Right lobe of liver (tissue), 6 donors: ENCODE measurements at regions not wholly inside any gene's neighbourhood (a gene's known extent, or its start where the extent isn't known, plus 50 kb on each side); places are given as distances from the start of the nearest gene placed in this dataset.

Source experiments
- ATAC-seq, 4 donors: fragments of 200-7000 bp; cut with Tn5 transposase; one replicate each; pipeline ENCODE4 v1.9.1; 2020; ENCODE audit warnings: mild to moderate bottlenecking in 4 of 4, moderate library complexity in 4 of 4
- DNase-seq, 3 donors: peaks; one replicate each; pipeline ENCODE4 v3.0.0-alpha.2; 2020
- H3K27ac ChIP-seq, 3 donors: fragments of 200-600 bp; one replicate each; pipeline ENCODE4 v1.8.0; 2022
- H3K27me3 ChIP-seq, 2 donors: fragments of 200-600 bp; one replicate each; pipeline ENCODE4 v1.8.0; 2022
- H3K36me3 ChIP-seq, 4 donors: fragments of 200-600 bp; sonication (generic) in 1 of 4; one replicate each; pipeline versions ENCODE4 v1.5.1 to v1.8.0; 2017 to 2022; ENCODE audit warnings: control low read depth in 1 of 4
- H3K4me1 ChIP-seq, 4 donors: fragments of 200-600 bp; sonication (generic) in 1 of 4; one replicate each; pipeline versions ENCODE4 v1.5.1 to v1.8.0; 2017 to 2022; ENCODE audit warnings: control low read depth in 1 of 4
- H3K4me3 ChIP-seq, 3 donors: fragments of 200-600 bp; one replicate each; pipeline ENCODE4 v1.8.0; 2022
- H3K9me3 ChIP-seq, 4 donors: fragments of 200-600 bp; sonication (generic) in 1 of 4; one replicate each; pipeline versions ENCODE4 v1.5.1 to v1.8.0; 2017 to 2022; ENCODE audit warnings: control low read depth in 1 of 4
- CTCF ChIP-seq, 4 donors: fragments of 200-600 bp in 3 of 4; fragments of 450-650 bp in 1 of 4; IDR thresholded peaks; one replicate each; pipeline versions ENCODE4 v1.5.1 to v1.8.0; 2016 to 2022; ENCODE audit warnings: antibody characterized with exemption in 4 of 4, mild to moderate bottlenecking in 2 of 4
- POLR2A ChIP-seq: fragments of 450-650 bp; IDR thresholded peaks from one replicate; pipeline ENCODE4 v1.6.1; 2017; ENCODE audit warnings: antibody characterized with exemption, mild to moderate bottlenecking
- WGBS: methylation state at CpG from one replicate; pipeline ENCODE4 v1.1.6; 2018; ENCODE audit warnings: low coverage, low lambda C conversion rate; ENCODE audit not compliant: insufficient coverage; ENCODE audit errors: missing lambda C conversion rate; 5-methylcytosine and 5-hydroxymethylcytosine counted together
- intact Hi-C, 2 donors: fragments of 100-400 bp; cut with DNase I; formaldehyde crosslinking; loops; one replicate each; pipeline versions ENCODE4 v1.11.2 to v1.14.1; 2022
- donor health status: DM: no; HTN: yes; CAD: no.
- donor health status: DM: no; HTN: no; CAD: no.
- donor health status: DM: no; HTN: no; CAD: no.
- donor health status: DM: no; HTN: yes; CAD: no.
- donor health status: DM: no; HTN: yes; CAD: no.

DNA sequence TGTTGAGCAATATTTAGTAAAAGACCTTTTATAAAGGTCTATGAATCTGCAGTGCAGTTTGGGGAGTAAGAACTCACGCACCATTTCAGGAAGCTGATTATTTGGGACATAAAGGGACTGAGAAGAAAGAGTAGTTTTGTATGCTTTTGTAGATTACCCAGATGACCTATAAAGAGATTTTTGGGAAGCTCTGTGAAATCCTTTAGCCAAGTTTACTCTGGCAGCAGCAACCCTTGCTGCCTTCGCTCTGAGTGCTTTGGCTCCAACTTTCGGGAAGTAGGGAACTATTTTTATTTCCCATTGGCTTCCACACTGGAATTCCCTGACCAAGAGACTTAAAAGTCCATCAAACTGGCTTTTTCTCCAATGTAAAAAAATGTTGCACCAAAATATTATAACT is 1110.1 kb upstream of the PHF14 start:
- ATAC-seq (peak; percentile 92 to 95 (median 94)), DNase-seq (peak; percentile 20 to 63 (median 55))
- TF ChIP-seq CTCF (IDR thresholded peaks at IDR 0.05), result no peak
- no peak for TF ChIP-seq POLR2A

DNA sequence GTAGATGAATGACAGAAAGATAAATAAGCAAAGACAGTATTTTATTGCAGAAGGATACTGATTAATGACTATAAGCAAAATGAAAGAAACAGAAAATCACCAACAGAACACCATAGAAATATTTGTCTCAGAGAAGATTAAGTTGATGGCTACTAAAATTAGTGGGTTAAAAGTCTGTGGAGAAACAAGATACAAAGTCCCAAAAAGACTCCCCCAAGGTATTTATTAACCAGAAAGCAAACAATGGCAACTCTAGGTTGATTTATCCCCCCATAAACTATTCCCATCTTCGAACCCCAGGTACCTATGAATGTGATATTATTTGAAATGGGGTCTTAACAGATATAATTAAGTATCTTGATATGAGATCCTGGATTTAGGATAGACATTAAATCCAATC is 1104.5 kb upstream of the PHF14 start:
- Histone ChIP-seq H3K36me3 (no peaks in the 10 kb centered on the region), H3K27ac (peak overlapping the region in 2 of 3 donors; percentile 69 to 73), H3K27me3 (no peaks in the 10 kb centered on the region), H3K4me1 (peaks cover 0 to 30% (median 11%) of the 10 kb centered on the region in 4 donors), H3K4me3 (no peak overlapping the region), H3K9me3 (no peaks in the 10 kb centered on the region)
- intact Hi-C loops, result no loop called here
- ATAC-seq (peak; percentile 64 to 80 (median 74)), DNase-seq (no peak)
- TF ChIP-seq POLR2A (no peak), CTCF (IDR thresholded peaks at IDR 0.05) (no peak)
- 8% methylated on average over 1 of the region's 1 CpG for WGBS

More for the DNA sequence above, 1110.1 kb upstream of the PHF14 start:
- H3K4me3 ChIP-seq, result peak overlapping the region in 1 of 3 donors; percentile 25
- WGBS, result 22% methylated on average over 3 of the region's 3 CpGs
- no peaks in the 10 kb centered on the region for H3K9me3 ChIP-seq
- intact Hi-C loops, result no loop called here
- peaks cover 0 to 21% (median 7%) of the 10 kb centered on the region in 4 donors for H3K4me1 ChIP-seq
- H3K27ac ChIP-seq, result peak overlapping the region in 2 of 3 donors; percentile 51 to 58
- no peaks in the 10 kb centered on the region for H3K27me3 ChIP-seq
- no peaks in the 10 kb centered on the region for H3K36me3 ChIP-seq

GRCh38 chr7:9869566-9869965 is 1104.1 kb upstream of the PHF14 start:
- no peak for DNase-seq
- no peak for TF ChIP-seq POLR2A
- intact Hi-C loops, result no loop called here
- Histone ChIP-seq H3K9me3 (no peaks in the 10 kb centered on the region), H3K4me3 (no peak overlapping the region), H3K4me1 (peaks cover 0 to 29% (median 9%) of the 10 kb centered on the region in 4 donors), H3K36me3 (no peaks in the 10 kb centered on the region), H3K27me3 (no peaks in the 10 kb centered on the region), H3K27ac (peak overlapping the region in 2 of 3 donors; percentile 69 to 73)
- WGBS, result 27% methylated on average over 2 of the region's 2 CpGs
- ATAC-seq, result peak; percentile 70 to 79 (median 74)

DNA sequence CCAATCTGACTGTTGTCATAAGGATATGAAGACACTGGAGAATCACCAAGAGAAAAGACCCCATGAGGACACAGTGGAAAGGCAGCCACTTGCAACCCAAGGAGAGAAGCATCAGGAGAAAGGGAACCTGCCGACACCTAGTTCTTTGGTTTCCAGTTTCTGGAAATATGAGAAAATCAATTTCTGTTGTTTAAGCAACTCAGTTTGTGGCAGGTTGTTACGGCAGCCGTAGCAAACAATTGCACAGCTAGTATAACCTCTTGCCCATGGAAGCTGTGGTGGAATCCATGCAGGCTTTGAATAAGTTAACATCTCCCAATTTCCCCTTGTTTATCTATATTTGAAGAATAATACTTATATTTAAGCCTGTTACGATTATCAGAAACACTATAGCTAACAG is 1103.0 kb upstream of the PHF14 start:
- peak in 2 of 3 donors; percentile 49 for DNase-seq
- peak; percentile 48 to 78 (median 56) for ATAC-seq

More for the DNA sequence above, 1103.0 kb upstream of the PHF14 start:
- Histone ChIP-seq H3K4me3 (no peak overlapping the region), H3K36me3 (no peaks in the 10 kb centered on the region), H3K27me3 (no peaks in the 10 kb centered on the region), H3K9me3 (no peaks in the 10 kb centered on the region), H3K4me1 (peaks cover 0 to 31% (median 11%) of the 10 kb centered on the region in 4 donors), H3K27ac (peak overlapping the region in 2 of 3 donors; percentile 69 to 73)
- intact Hi-C loops, result no loop called here
- WGBS, result 32% methylated on average over 4 of the region's 4 CpGs
- TF ChIP-seq POLR2A, result no peak
- no peak for TF ChIP-seq CTCF (IDR thresholded peaks at IDR 0.05)
